ENCODE measurements at regions not wholly inside any gene's neighbourhood (a gene's known extent, or its start where the extent isn't known, plus 50 kb on each side); places are given as distances from the start of the nearest gene placed in this dataset.
"Not testable (repeated sequence)": the region's sequence is repeated elsewhere in the genome, so short reads cannot be mapped to it uniquely, and the experiment has no call there.

GRCh38 chr11:103737747-103738146 lies 298.7 kb upstream of the DDI1 start:
- TF ChIP-seq TAF1 (IDR thresholded peaks at IDR 0.05; ENCODE audit: borderline replicate concordance, low read depth, low read length) (no peak), POLR2A (IDR thresholded peaks at IDR 0.05; ENCODE audit: low read depth, low read length) (no peak), POLR2AphosphoS5 (IDR thresholded peaks at IDR 0.05; ENCODE audit: low read depth, low read length) (no peak)
- FAIRE-seq (no peak), DNase-seq (ENCODE audit: insufficient read length) (no peak)

GRCh38 chr11:103739074-103739796 lies 297.2 kb upstream of the DDI1 start:
- not testable (repeated sequence) for DNase-seq (ENCODE audit: insufficient read length); FAIRE-seq

- no peak for TF ChIP-seq POLR2AphosphoS5 (IDR thresholded peaks at IDR 0.05; ENCODE audit: low read depth, low read length)
- no peak for TF ChIP-seq POLR2A (IDR thresholded peaks at IDR 0.05; ENCODE audit: low read depth, low read length)
- no peak for DNase-seq (ENCODE audit: insufficient read length)
- FAIRE-seq: no peak
Observed at GRCh38 chr11:103744496-103745153, 291.8 kb upstream of the DDI1 start.

- DNase-seq (ENCODE audit: insufficient read length): no peak
- no peak for FAIRE-seq
- TF ChIP-seq POLR2AphosphoS5 (IDR thresholded peaks at IDR 0.05; ENCODE audit: low read depth, low read length): no peak
- no peak for TF ChIP-seq POLR2A (IDR thresholded peaks at IDR 0.05; ENCODE audit: low read depth, low read length)
- TF ChIP-seq TAF1 (IDR thresholded peaks at IDR 0.05; ENCODE audit: borderline replicate concordance, low read depth, low read length): no peak
Observed at GRCh38 chr11:103749158-103749557, 287.3 kb upstream of the DDI1 start.

- no peak for DNase-seq (ENCODE audit: insufficient read length)
- no peak for FAIRE-seq
- TF ChIP-seq POLR2AphosphoS5 (IDR thresholded peaks at IDR 0.05; ENCODE audit: low read depth, low read length) (no peak), TAF1 (IDR thresholded peaks at IDR 0.05; ENCODE audit: borderline replicate concordance, low read depth, low read length) (no peak), POLR2A (IDR thresholded peaks at IDR 0.05; ENCODE audit: low read depth, low read length) (no peak)
Observed at GRCh38 chr11:103768816-103769215, 267.6 kb upstream of the DDI1 start.

GRCh38 chr11:103773059-103773458 lies 263.4 kb upstream of the DDI1 start:
- FAIRE-seq (no peak), DNase-seq (ENCODE audit: insufficient read length) (no peak)
- TF ChIP-seq POLR2A (IDR thresholded peaks at IDR 0.05; ENCODE audit: low read depth, low read length) (no peak), POLR2AphosphoS5 (IDR thresholded peaks at IDR 0.05; ENCODE audit: low read depth, low read length) (no peak), TAF1 (IDR thresholded peaks at IDR 0.05; ENCODE audit: borderline replicate concordance, low read depth, low read length) (no peak)

- FAIRE-seq: no peak
- TF ChIP-seq POLR2A (IDR thresholded peaks at IDR 0.05; ENCODE audit: low read depth, low read length) (no peak), POLR2AphosphoS5 (IDR thresholded peaks at IDR 0.05; ENCODE audit: low read depth, low read length) (no peak), TAF1 (IDR thresholded peaks at IDR 0.05; ENCODE audit: borderline replicate concordance, low read depth, low read length) (no peak)
- no peak for DNase-seq (ENCODE audit: insufficient read length)
Observed at GRCh38 chr11:103773537-103773936, 262.9 kb upstream of the DDI1 start.

- no peak for DNase-seq (ENCODE audit: insufficient read length)
- TF ChIP-seq POLR2A (IDR thresholded peaks at IDR 0.05; ENCODE audit: low read depth, low read length) (no peak), POLR2AphosphoS5 (IDR thresholded peaks at IDR 0.05; ENCODE audit: low read depth, low read length) (no peak), TAF1 (IDR thresholded peaks at IDR 0.05; ENCODE audit: borderline replicate concordance, low read depth, low read length) (no peak)
- FAIRE-seq: no peak
Observed at GRCh38 chr11:103779054-103779453, 257.4 kb upstream of the DDI1 start.

GRCh38 chr11:103789952-103790351 lies 246.5 kb upstream of the DDI1 start:
- no peak for FAIRE-seq
- TF ChIP-seq TAF1 (IDR thresholded peaks at IDR 0.05; ENCODE audit: borderline replicate concordance, low read depth, low read length) (no peak), POLR2AphosphoS5 (IDR thresholded peaks at IDR 0.05; ENCODE audit: low read depth, low read length) (no peak), POLR2A (IDR thresholded peaks at IDR 0.05; ENCODE audit: low read depth, low read length) (no peak)
- no peak for DNase-seq (ENCODE audit: insufficient read length)

GRCh38 chr11:103792981-103793468 lies 243.4 kb upstream of the DDI1 start:
- no peak for DNase-seq (ENCODE audit: insufficient read length)
- TF ChIP-seq POLR2AphosphoS5 (IDR thresholded peaks at IDR 0.05; ENCODE audit: low read depth, low read length): no peak
- no peak for TF ChIP-seq TAF1 (IDR thresholded peaks at IDR 0.05; ENCODE audit: borderline replicate concordance, low read depth, low read length)
- TF ChIP-seq POLR2A (IDR thresholded peaks at IDR 0.05; ENCODE audit: low read depth, low read length): no peak
- no peak for FAIRE-seq

- FAIRE-seq: no peak
Observed at GRCh38 chr11:103794262-103794661, 242.2 kb upstream of the DDI1 start.

GRCh38 chr11:103798026-103798425 lies 238.4 kb upstream of the DDI1 start:
- DNase-seq (ENCODE audit: insufficient read length) (no peak), FAIRE-seq (no peak)
- no peak for TF ChIP-seq TAF1 (IDR thresholded peaks at IDR 0.05; ENCODE audit: borderline replicate concordance, low read depth, low read length)
- TF ChIP-seq POLR2A (IDR thresholded peaks at IDR 0.05; ENCODE audit: low read depth, low read length): no peak
- no peak for TF ChIP-seq POLR2AphosphoS5 (IDR thresholded peaks at IDR 0.05; ENCODE audit: low read depth, low read length)

More at GRCh38 chr11:103794262-103794661, 242.2 kb upstream of the DDI1 start:
- no peak for DNase-seq (ENCODE audit: insufficient read length)
- TF ChIP-seq TAF1 (IDR thresholded peaks at IDR 0.05; ENCODE audit: borderline replicate concordance, low read depth, low read length): no peak
- TF ChIP-seq POLR2A (IDR thresholded peaks at IDR 0.05; ENCODE audit: low read depth, low read length): no peak
- TF ChIP-seq POLR2AphosphoS5 (IDR thresholded peaks at IDR 0.05; ENCODE audit: low read depth, low read length): no peak

Data from GM12892 (cell line).